HUES64 (cell line): ENCODE measurements at regions not wholly inside any gene's neighbourhood (a gene's known extent, or its start where the extent isn't known, plus 50 kb on each side); places are given as distances from the start of the nearest gene placed in this dataset.

Experiments used
- H3K27ac ChIP-seq: 2 replicates; pipeline ENCODE4 v1.7.0; 2013; ENCODE audit warnings: low read depth, low read length, inconsistent platforms
- H3K27me3 ChIP-seq: 2 replicates; pipeline ENCODE4 v1.6.1; 2013; ENCODE audit warnings: mild to moderate bottlenecking, low read length; ENCODE audit not compliant: insufficient read depth
- H3K36me3 ChIP-seq: 2 replicates; pipeline ENCODE4 v1.6.1; 2013; ENCODE audit warnings: mild to moderate bottlenecking, low read length; ENCODE audit not compliant: insufficient read depth
- H3K4me1 ChIP-seq: 2 replicates; pipeline ENCODE4 v1.6.1; 2013; ENCODE audit warnings: mild to moderate bottlenecking, low read length, moderate library complexity; ENCODE audit not compliant: insufficient read depth
- H3K4me3 ChIP-seq: 2 replicates; pipeline ENCODE4 v1.5.1; 2013; ENCODE audit warnings: mild to moderate bottlenecking, low read length, moderate library complexity
- H3K9ac ChIP-seq: 2 replicates; pipeline ENCODE4 v1.6.1; 2013; ENCODE audit warnings: mild to moderate bottlenecking, low read depth, low read length
- H3K9me3 ChIP-seq: 2 replicates; pipeline ENCODE4 v1.6.1; 2013; ENCODE audit warnings: low read depth, low read length; ENCODE audit not compliant: insufficient read depth
- WGBS: fragments of 150-250, 120-280 bp; methylation state at CpG from one replicate; pipeline ENCODE4 v1.1.7; 2013; ENCODE audit warnings: missing lambda C conversion rate; 5-methylcytosine and 5-hydroxymethylcytosine counted together

GRCh38 chr5:67453111-67453905 lies 256.7 kb upstream of the CD180 start:
- WGBS, result 91% methylated on average over 4 of the region's 4 CpGs

GRCh38 chr5:67451640-67452279 lies 255.2 kb upstream of the CD180 start:
- H3K9ac ChIP-seq, result no peak overlapping the region
- H3K27me3 ChIP-seq, result no peaks in the 10 kb centered on the region
- H3K36me3 ChIP-seq, result no peaks in the 10 kb centered on the region
- no peak overlapping the region for H3K4me3 ChIP-seq
- WGBS, result 95% methylated on average over 3 of the region's 3 CpGs
- no peak overlapping the region for H3K27ac ChIP-seq
- no peaks in the 10 kb centered on the region for H3K9me3 ChIP-seq
- no peaks in the 10 kb centered on the region for H3K4me1 ChIP-seq

More at GRCh38 chr5:67453111-67453905, 256.7 kb upstream of the CD180 start:
- Histone ChIP-seq H3K9ac (no peak overlapping the region), H3K27ac (no peak overlapping the region), H3K4me1 (no peaks in the 10 kb centered on the region), H3K27me3 (no peaks in the 10 kb centered on the region), H3K36me3 (no peaks in the 10 kb centered on the region), H3K9me3 (no peaks in the 10 kb centered on the region), H3K4me3 (no peak overlapping the region)

GRCh38 chr5:67447732-67448131 lies 251.1 kb upstream of the CD180 start:
- H3K9me3 ChIP-seq, result no peaks in the 10 kb centered on the region
- no peak overlapping the region for H3K27ac ChIP-seq
- no peaks in the 10 kb centered on the region for H3K36me3 ChIP-seq
- H3K9ac ChIP-seq, result no peak overlapping the region
- no peaks in the 10 kb centered on the region for H3K4me1 ChIP-seq
- no peak overlapping the region for H3K4me3 ChIP-seq
- no peaks in the 10 kb centered on the region for H3K27me3 ChIP-seq

- Histone ChIP-seq H3K27ac (no peak overlapping the region), H3K9ac (no peak overlapping the region), H3K4me1 (no peaks in the 10 kb centered on the region), H3K36me3 (no peaks in the 10 kb centered on the region), H3K4me3 (no peak overlapping the region), H3K27me3 (no peaks in the 10 kb centered on the region), H3K9me3 (no peaks in the 10 kb centered on the region)
- 83% methylated on average over 5 of the region's 6 CpGs for WGBS
These were observed 241.6 kb upstream of the CD180 start for GRCh38 chr5:67437905-67438845.

- no peak overlapping the region for H3K9ac ChIP-seq
These were observed 238.4 kb upstream of the CD180 start for GRCh38 chr5:67435032-67435431.

GRCh38 chr5:67434466-67434865 lies 237.9 kb upstream of the CD180 start:
- 94% methylated on average over 3 of the region's 4 CpGs for WGBS
- Histone ChIP-seq H3K9me3 (no peaks in the 10 kb centered on the region), H3K27me3 (no peaks in the 10 kb centered on the region), H3K4me3 (no peak overlapping the region), H3K36me3 (no peaks in the 10 kb centered on the region), H3K27ac (no peak overlapping the region), H3K4me1 (no peaks in the 10 kb centered on the region; the same call in 1 of the 2 replicates), H3K9ac (no peak overlapping the region)

More at GRCh38 chr5:67435032-67435431, 238.4 kb upstream of the CD180 start:
- Histone ChIP-seq H3K9me3 (no peaks in the 10 kb centered on the region), H3K4me3 (no peak overlapping the region), H3K27me3 (no peaks in the 10 kb centered on the region), H3K4me1 (no peaks in the 10 kb centered on the region; the same call in 1 of the 2 replicates), H3K27ac (no peak overlapping the region), H3K36me3 (no peaks in the 10 kb centered on the region)
- WGBS, result 96% methylated on average over 2 of the region's 2 CpGs

GRCh38 chr5:67432606-67433005 lies 236.0 kb upstream of the CD180 start:
- Histone ChIP-seq H3K27ac (no peak overlapping the region), H3K9me3 (no peaks in the 10 kb centered on the region), H3K9ac (no peak overlapping the region), H3K27me3 (no peaks in the 10 kb centered on the region), H3K36me3 (no peaks in the 10 kb centered on the region), H3K4me1 (no peaks in the 10 kb centered on the region; the same call in 1 of the 2 replicates), H3K4me3 (no peak overlapping the region)
- 74% methylated on average over 1 of the region's 3 CpGs for WGBS

GRCh38 chr5:67431191-67431590 lies 234.6 kb upstream of the CD180 start:
- H3K9ac ChIP-seq, result no peak overlapping the region

GRCh38 chr5:67427850-67428298 lies 231.3 kb upstream of the CD180 start:
- 94% methylated on average over 4 of the region's 4 CpGs for WGBS
- H3K9me3 ChIP-seq, result no peaks in the 10 kb centered on the region
- no peaks in the 10 kb centered on the region for H3K27me3 ChIP-seq

More at GRCh38 chr5:67431191-67431590, 234.6 kb upstream of the CD180 start:
- H3K4me3 ChIP-seq, result no peak overlapping the region
- no peaks in the 10 kb centered on the region; the same call in 1 of the 2 replicates for H3K4me1 ChIP-seq
- H3K27me3 ChIP-seq, result no peaks in the 10 kb centered on the region
- no peaks in the 10 kb centered on the region for H3K36me3 ChIP-seq
- 96% methylated on average over 4 of the region's 4 CpGs for WGBS
- no peak overlapping the region for H3K27ac ChIP-seq
- no peaks in the 10 kb centered on the region for H3K9me3 ChIP-seq

GRCh38 chr5:67426961-67427849 lies 230.6 kb upstream of the CD180 start:
- Histone ChIP-seq H3K4me1 (no peaks in the 10 kb centered on the region; the same call in 1 of the 2 replicates), H3K9me3 (no peaks in the 10 kb centered on the region), H3K4me3 (no peak overlapping the region), H3K36me3 (no peaks in the 10 kb centered on the region), H3K27me3 (no peaks in the 10 kb centered on the region), H3K27ac (no peak overlapping the region), H3K9ac (no peak overlapping the region)
- 72% methylated on average over 2 of the region's 2 CpGs for WGBS

More at GRCh38 chr5:67427850-67428298, 231.3 kb upstream of the CD180 start:
- Histone ChIP-seq H3K4me3 (no peak overlapping the region), H3K27ac (no peak overlapping the region), H3K36me3 (no peaks in the 10 kb centered on the region), H3K9ac (no peak overlapping the region), H3K4me1 (no peaks in the 10 kb centered on the region; the same call in 1 of the 2 replicates)
